IMR-90 (cell line): ENCODE measurements at regions not wholly inside any gene's neighbourhood (a gene's known extent, or its start where the extent isn't known, plus 50 kb on each side); places are given as distances from the start of the nearest gene placed in this dataset.

ENCODE experiments used
- ATAC-seq: fragments of 200-7000 bp; cut with Tn5 transposase; 2 replicates; pipeline ENCODE4 v1.9.1; 2020; ENCODE audit warnings: low read depth, mild to moderate bottlenecking, moderate library complexity
- BruUV-seq: library from RNA; stranded (reverse); fragments of 400-500 nt; replicated peaks from 2 replicates; lab custom pipeline; 2021; lab: Mats Ljungman, UMichigan
- CTCF ChIA-PET: fragments of 300-600 bp; formaldehyde crosslinking; extraction: SDS; loops from one replicate; lab custom pipeline; 2021; ENCODE audit warnings: antibody characterized with exemption; lab: Yijun Ruan, JAX
- POLR2A ChIA-PET: fragments of 300-600 bp; sonication (Branson Sonifier 250); formaldehyde crosslinking; loops from one replicate; lab custom pipeline; 2022; ENCODE audit warnings: antibody characterized with exemption; ENCODE audit not compliant: unreplicated experiment; lab: Charles Lee
- DNase-seq: peaks from one replicate; pipeline ENCODE4 v3.0.0; 2013
- H2AFZ ChIP-seq: replicated peaks from 2 replicates; pipeline ENCODE3; 2013; ENCODE audit warnings: low read length, mild to moderate bottlenecking; ENCODE audit not compliant: poor library complexity
- H2AK5ac ChIP-seq: 2 replicates; pipeline ENCODE4 v1.6.1; 2013; ENCODE audit warnings: low read depth, low read length, inconsistent platforms
- H2AK9ac ChIP-seq: replicated peaks from 2 replicates; pipeline ENCODE3; 2013; ENCODE audit warnings: mild to moderate bottlenecking, low read depth, low read length, moderate library complexity; ENCODE audit not compliant: poor library complexity
- H2BK120ac ChIP-seq: 2 replicates; pipeline ENCODE4 v1.6.1; 2013; ENCODE audit warnings: low read depth, low read length, inconsistent platforms
- H2BK15ac ChIP-seq: 3 replicates; pipeline ENCODE4 v1.6.1; 2013; ENCODE audit warnings: low read depth, low read length, inconsistent platforms
- H2BK20ac ChIP-seq: 2 replicates; pipeline ENCODE4 v1.6.1; 2013; ENCODE audit warnings: low read depth, mild to moderate bottlenecking, inconsistent platforms, low read length, moderate library complexity
- H2BK5ac ChIP-seq: 2 replicates; pipeline ENCODE4 v1.6.1; 2013; ENCODE audit warnings: mild to moderate bottlenecking, low read depth, low read length, inconsistent platforms; ENCODE audit not compliant: poor library complexity, severe bottlenecking
- H3K14ac ChIP-seq: replicated peaks from 2 replicates; pipeline ENCODE4 v1.6.1; 2013; ENCODE audit warnings: low read depth, low read length, inconsistent platforms
- H3K18ac ChIP-seq: 2 replicates; pipeline ENCODE4 v1.6.1; 2013; ENCODE audit warnings: low read depth, low read length, control low read depth
- H3K23ac ChIP-seq: 2 replicates; pipeline ENCODE4 v1.6.1; 2013; ENCODE audit warnings: low read depth, low read length, inconsistent platforms
- H3K27ac ChIP-seq: 2 replicates; pipeline ENCODE4 v1.5.1; 2013; ENCODE audit warnings: mild to moderate bottlenecking, control low read depth, low read length; ENCODE audit not compliant: insufficient read depth
- H3K27me3 ChIP-seq: 2 replicates; pipeline ENCODE4 v1.6.1; 2013; ENCODE audit warnings: low read length; ENCODE audit not compliant: control insufficient read depth, insufficient read depth
- H3K36me3 ChIP-seq: 2 replicates; pipeline ENCODE4 v1.6.1; 2013; ENCODE audit warnings: low read length, mixed read lengths; ENCODE audit not compliant: control insufficient read depth, insufficient read depth
- H3K4ac ChIP-seq: 2 replicates; pipeline ENCODE4 v1.6.1; 2013; ENCODE audit warnings: low read depth, low read length, inconsistent platforms
- H3K4me1 ChIP-seq: 2 replicates; pipeline ENCODE4 v1.6.1; 2013; ENCODE audit warnings: low read length, mixed read lengths; ENCODE audit not compliant: control insufficient read depth, insufficient read depth
- H3K4me2 ChIP-seq: 2 replicates; pipeline ENCODE4 v1.6.1; 2013; ENCODE audit warnings: low read depth, mild to moderate bottlenecking, control low read depth, low read length, moderate library complexity
- H3K4me3 ChIP-seq: 2 replicates; pipeline ENCODE4 v1.5.1; 2013; ENCODE audit warnings: low read depth, mild to moderate bottlenecking, control low read depth, low read length, moderate library complexity; ENCODE audit not compliant: insufficient read depth
- H3K56ac ChIP-seq: 2 replicates; pipeline ENCODE4 v1.6.1; 2013; ENCODE audit warnings: low read length, inconsistent platforms; ENCODE audit not compliant: insufficient read depth; ENCODE audit errors: extremely low read depth
- H3K79me1 ChIP-seq, 2 experiments: 2 replicates each; pipeline ENCODE4 v1.6.1; 2013; ENCODE audit warnings: low read length in 2 of 2, inconsistent platforms in 1 of 2, low read depth in 1 of 2
- H3K9ac ChIP-seq: 2 replicates; pipeline ENCODE4 v1.6.1; 2013; ENCODE audit warnings: low read depth, low read length, control low read depth
- H3K9me1 ChIP-seq: 2 replicates; pipeline ENCODE4 v1.6.1; 2013; ENCODE audit warnings: low read length, inconsistent platforms; ENCODE audit not compliant: insufficient read depth
- H3K9me3 ChIP-seq: 2 replicates; pipeline ENCODE4 v1.6.1; 2013; ENCODE audit warnings: low read length; ENCODE audit not compliant: control insufficient read depth, insufficient read depth
- H4K20me1 ChIP-seq: 2 replicates; pipeline ENCODE4 v1.6.1; 2013; ENCODE audit warnings: low read length, inconsistent platforms; ENCODE audit not compliant: insufficient read depth
- H4K5ac ChIP-seq: 2 replicates; pipeline ENCODE4 v1.6.1; 2013; ENCODE audit warnings: mild to moderate bottlenecking, low read depth, low read length, control low read depth
- H4K8ac ChIP-seq, 2 experiments: 2 replicates each; pipeline ENCODE4 v1.6.1; 2013; ENCODE audit warnings: low read depth in 2 of 2, low read length in 2 of 2, control low read depth in 1 of 2, inconsistent platforms in 1 of 2
- H4K91ac ChIP-seq: 2 replicates; pipeline ENCODE4 v1.6.1; 2013; ENCODE audit warnings: low read depth, low read length, inconsistent platforms; ENCODE audit not compliant: insufficient read depth
- CHD1 ChIP-seq: IDR thresholded peaks from 2 replicates; pipeline ENCODE4 v1.6.1; 2012; ENCODE audit warnings: low read depth, low read length, improper control_type of control experiment
- MAFK ChIP-seq: IDR thresholded peaks from 2 replicates; pipeline ENCODE4 v1.6.1; 2012; ENCODE audit warnings: low read depth, low read length, improper control_type of control experiment
- MXI1 ChIP-seq: IDR thresholded peaks from 2 replicates; pipeline ENCODE4 v1.6.1; 2012; ENCODE audit warnings: low read depth, mild to moderate bottlenecking, low read length, moderate library complexity, borderline replicate concordance
- USF2 ChIP-seq: fragments of 150-350 bp; IDR thresholded peaks from 2 replicates; pipeline ENCODE4 v1.6.1; 2017; ENCODE audit warnings: mild to moderate bottlenecking, antibody characterized with exemption, low read length, low read depth
- WGBS, 2 experiments: methylation state at CpG; one replicate each; pipeline versions ENCODE4 v1.1.5 to v1.1.7; 2013; ENCODE audit warnings: missing lambda C conversion rate in 2 of 2; ENCODE audit not compliant: insufficient read length in 1 of 2; ENCODE audit errors: extremely low coverage in 2 of 2; 5-methylcytosine and 5-hydroxymethylcytosine counted together
- dilution Hi-C: fragments of 300-500 bp; cut with HindIII; formaldehyde crosslinking; loops from one replicate; pipeline ENCODE4 v1.14.3; 2018; ENCODE audit warnings: low sequenced_read_pairs; ENCODE audit not compliant: unreplicated experiment
- in situ Hi-C: fragments of 300-500 bp; cut with MboI; formaldehyde crosslinking; loops from 3 replicates; pipeline ENCODE4 v1.14.3; 2019; ENCODE audit warnings: low sequenced_read_pairs, inconsistent platforms, mixed read lengths
- intact Hi-C: fragments of 100-400 bp; cut with micrococcal nuclease; formaldehyde crosslinking; loops from 2 replicates; pipeline ENCODE4 v1.10.0; 2022

GRCh38 chr6:140893432-140893831 is 1239.3 kb upstream of the GJE1 start:
- Histone ChIP-seq H3K4me2 (no peak overlapping the region), H3K9me3 (no peaks in the 10 kb centered on the region; the same call in 1 of the 2 replicates), H3K18ac (no peak overlapping the region), H3K4me1 (no peaks in the 10 kb centered on the region), H3K56ac (no peak overlapping the region), H2AFZ (no peak overlapping the region), H3K9ac (no peak overlapping the region), H3K4me3 (no peak overlapping the region), H3K79me1 (no peaks in the 10 kb centered on the region), H2BK5ac (no peak overlapping the region), H2BK15ac (no peak overlapping the region), H2BK20ac (no peak overlapping the region), H4K91ac (no peak overlapping the region), H3K9me1 (no peaks in the 10 kb centered on the region), H3K27ac (no peak overlapping the region), H2AK9ac (no peak overlapping the region), H2BK120ac (no peak overlapping the region), H3K27me3 (no peaks in the 10 kb centered on the region), H2AK5ac (no peak overlapping the region), H3K4ac (no peak overlapping the region), H4K20me1 (no peaks in the 10 kb centered on the region), H3K23ac (no peak overlapping the region), H4K5ac (no peak overlapping the region), H4K8ac (no peak overlapping the region), H3K14ac (no peak overlapping the region), H3K36me3 (no peaks in the 10 kb centered on the region)
- in situ Hi-C loops (no loop called here), intact Hi-C loops (no loop called here), dilution Hi-C loops (no loop called here)
- BruUV-seq: no TSS peak
- ChIA-PET POLR2A (interaction anchor here (0.5 kb wide), 1 partner anchor 154 kb away, joined by 4 read pairs; no protein-coding TSS in a partner anchor), CTCF (no interaction called here)
- DNase-seq: no peak
- no peak for ATAC-seq
- WGBS, 2 experiments: 43% methylated on average over 1 of the region's 4 CpGs; no CpG with 5 or more reads in 1 of the 2 experiments
- TF ChIP-seq USF2 (no peak), CHD1 (no peak), MXI1 (no peak), MAFK (no peak)
